KMS-11 (cell line): ENCODE measurements at regions not wholly inside any gene's neighbourhood (a gene's known extent, or its start where the extent isn't known, plus 50 kb on each side); places are given as distances from the start of the nearest gene placed in this dataset.

Source experiments
- H2AFZ ChIP-seq: fragments of 200-600 bp; sonication (generic); 2 replicates; pipeline ENCODE4 v1.6.1; 2016; ENCODE audit warnings: antibody characterized with exemption, mixed run types, low read depth
- H3K27ac ChIP-seq: fragments of 200-600 bp; sonication (generic); 2 replicates; pipeline ENCODE4 v1.6.1; 2016; ENCODE audit warnings: mild to moderate bottlenecking, mixed run types
- H3K27me3 ChIP-seq: fragments of 200-600 bp; sonication (generic); 2 replicates; pipeline ENCODE4 v1.6.1; 2017; ENCODE audit warnings: mild to moderate bottlenecking, low read depth, mixed run types, moderate library complexity; ENCODE audit not compliant: insufficient read depth
- H3K36me3 ChIP-seq: fragments of 200-600 bp; sonication (generic); 2 replicates; pipeline ENCODE4 v1.6.1; 2017; ENCODE audit warnings: mild to moderate bottlenecking, mixed run types; ENCODE audit not compliant: insufficient read depth
- H3K4me1 ChIP-seq: fragments of 200-600 bp; sonication (generic); 2 replicates; pipeline ENCODE4 v1.6.1; 2016; ENCODE audit warnings: mild to moderate bottlenecking, low read depth, mixed run types; ENCODE audit not compliant: poor library complexity, severe bottlenecking
- H3K4me2 ChIP-seq: fragments of 200-600 bp; sonication (generic); 2 replicates; pipeline ENCODE4 v1.7.0; 2016; ENCODE audit warnings: mild to moderate bottlenecking, mixed run types
- H3K4me3 ChIP-seq: fragments of 200-600 bp; sonication (generic); IDR thresholded peaks from 2 replicates; pipeline ENCODE4 v1.6.1; 2017; ENCODE audit warnings: low read depth, low read length, mixed read lengths; ENCODE audit not compliant: insufficient read depth
- H3K79me2 ChIP-seq: fragments of 200-600 bp; sonication (generic); 2 replicates; pipeline ENCODE4 v1.6.1; 2016; ENCODE audit warnings: low read depth, mixed run types; ENCODE audit not compliant: insufficient read depth
- H3K9ac ChIP-seq: fragments of 200-600 bp; sonication (generic); 2 replicates; pipeline ENCODE4 v1.6.1; 2016; ENCODE audit warnings: mild to moderate bottlenecking, mixed run types
- H4K20me1 ChIP-seq: fragments of 200-600 bp; sonication (generic); 2 replicates; pipeline ENCODE4 v1.6.1; 2016; ENCODE audit warnings: mild to moderate bottlenecking, mixed run types; ENCODE audit not compliant: insufficient read depth
- CTCF ChIP-seq: fragments of 200-600 bp; sonication (generic); conservative IDR thresholded peaks from 2 replicates; pipeline ENCODE4 v1.6.1; 2017; ENCODE audit warnings: low read depth, mild to moderate bottlenecking, antibody characterized with exemption, low read length, moderate library complexity, mixed read lengths

GRCh38 chr12:114760151-114760877 is 76.3 kb upstream of the TBX3 start:
- Histone ChIP-seq H3K4me3 (no peak overlapping the region), H3K27me3 (no peaks in the 10 kb centered on the region), H3K79me2 (no peaks in the 10 kb centered on the region), H3K9ac (no peak overlapping the region), H3K4me2 (no peak overlapping the region), H3K27ac (no peak overlapping the region), H2AFZ (no peak overlapping the region), H3K4me1 (no peaks in the 10 kb centered on the region), H4K20me1 (no peaks in the 10 kb centered on the region), H3K36me3 (no peaks in the 10 kb centered on the region)
- TF ChIP-seq CTCF = no peak

DNA sequence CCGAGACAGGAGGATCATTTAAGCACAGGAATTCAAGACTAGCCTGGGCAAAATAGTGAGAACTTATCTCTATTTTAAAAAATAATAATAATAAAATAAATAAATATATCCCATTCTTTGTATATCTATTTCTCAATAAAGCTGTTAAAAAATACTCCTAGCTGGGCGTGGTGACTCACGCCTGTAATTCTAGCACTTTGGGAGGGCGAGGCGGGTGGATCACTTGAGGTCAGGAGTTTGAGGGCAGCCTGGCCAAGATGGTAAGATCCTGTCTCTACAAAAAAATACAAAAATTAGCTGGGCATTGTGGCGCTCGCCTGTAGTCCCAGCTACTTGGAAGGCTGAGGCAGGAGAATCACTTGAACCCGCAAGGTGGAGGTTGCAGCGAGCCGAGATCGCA is 75.7 kb upstream of the TBX3 start:
- no peaks in the 10 kb centered on the region for H3K36me3 ChIP-seq
- H4K20me1 ChIP-seq = no peaks in the 10 kb centered on the region
- H3K9ac ChIP-seq = no peak overlapping the region
- TF ChIP-seq CTCF = no peak
- H3K27ac ChIP-seq = no peak overlapping the region
- H3K4me2 ChIP-seq = no peak overlapping the region
- H3K27me3 ChIP-seq = no peaks in the 10 kb centered on the region
- no peaks in the 10 kb centered on the region for H3K4me1 ChIP-seq
- H2AFZ ChIP-seq = no peak overlapping the region
- no peaks in the 10 kb centered on the region for H3K79me2 ChIP-seq
- no peak overlapping the region for H3K4me3 ChIP-seq

DNA sequence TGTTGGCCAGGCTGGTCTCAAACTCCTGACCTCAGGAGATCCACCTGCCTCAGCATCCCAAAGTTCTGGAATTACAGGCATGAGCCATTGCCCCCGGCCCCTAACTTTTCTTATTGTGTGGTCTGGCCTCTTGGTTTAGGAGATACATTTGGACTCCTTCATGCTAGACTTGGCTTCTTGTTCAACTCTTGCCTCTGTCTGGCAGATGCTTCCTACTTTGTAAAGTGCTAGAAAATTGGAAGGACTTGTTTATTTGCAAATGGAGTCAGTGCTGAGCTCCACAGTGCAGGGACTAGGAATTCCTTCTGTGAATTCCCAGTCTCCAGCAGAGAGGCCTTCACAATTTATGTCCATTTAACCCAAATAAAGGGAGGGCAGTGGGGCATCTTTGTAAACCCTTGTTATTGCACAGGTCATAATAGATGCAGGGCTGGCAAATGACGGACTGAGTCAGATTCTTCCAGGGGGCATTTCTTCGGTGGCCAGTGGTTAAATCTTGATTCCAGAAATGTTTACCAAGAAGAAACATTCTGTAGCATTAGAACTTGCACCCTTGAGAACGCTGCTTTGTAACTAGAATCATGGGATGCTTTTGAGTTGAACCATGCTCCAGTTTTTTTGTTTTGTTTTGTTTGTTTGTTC is 73.8 kb upstream of the TBX3 start:
- no peak overlapping the region for H3K4me2 ChIP-seq
- no peaks in the 10 kb centered on the region for H3K4me1 ChIP-seq
- H3K27me3 ChIP-seq = no peaks in the 10 kb centered on the region
- H3K79me2 ChIP-seq = no peaks in the 10 kb centered on the region
- TF ChIP-seq CTCF = no peak
- no peaks in the 10 kb centered on the region for H3K36me3 ChIP-seq
- no peak overlapping the region for H3K9ac ChIP-seq
- H4K20me1 ChIP-seq = no peaks in the 10 kb centered on the region
- no peak overlapping the region for H2AFZ ChIP-seq
- H3K27ac ChIP-seq = no peak overlapping the region
- H3K4me3 ChIP-seq = no peak overlapping the region

DNA sequence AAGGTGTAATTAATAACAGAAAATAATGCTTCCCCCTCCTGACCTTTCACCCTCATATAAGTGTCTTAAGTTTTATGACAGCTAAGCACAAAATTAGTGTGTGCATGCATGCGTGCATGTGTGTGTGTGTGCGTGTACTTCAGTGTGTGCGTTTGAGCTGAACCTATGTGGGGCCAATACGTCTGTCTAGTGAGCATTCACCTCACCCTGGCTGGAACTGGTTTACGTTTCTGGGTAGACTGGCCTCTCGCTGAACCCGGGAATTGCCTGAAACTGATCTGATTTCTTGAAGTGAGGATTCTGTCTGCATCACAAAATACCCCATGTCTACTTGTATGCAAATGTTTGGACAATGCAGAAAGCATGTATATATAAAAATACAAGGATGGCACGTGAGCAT is 68.2 kb upstream of the TBX3 start:
- H3K4me1 ChIP-seq = no peaks in the 10 kb centered on the region
- H3K36me3 ChIP-seq = no peaks in the 10 kb centered on the region
- H4K20me1 ChIP-seq = no peaks in the 10 kb centered on the region
- no peak for TF ChIP-seq CTCF
- H2AFZ ChIP-seq = no peak overlapping the region
- H3K27ac ChIP-seq = no peak overlapping the region
- no peaks in the 10 kb centered on the region for H3K27me3 ChIP-seq
- H3K79me2 ChIP-seq = no peaks in the 10 kb centered on the region
- H3K4me3 ChIP-seq = no peak overlapping the region
- H3K4me2 ChIP-seq = no peak overlapping the region
- H3K9ac ChIP-seq = no peak overlapping the region
